HEK293T (cell line): ENCODE measurements at regions not wholly inside any gene's neighbourhood (a gene's known extent, or its start where the extent isn't known, plus 50 kb on each side); places are given as distances from the start of the nearest gene placed in this dataset.

Experiments
- CTBP1 ChIP-seq: fragments of 450-650 bp; IDR thresholded peaks from 2 replicates; pipeline ENCODE4 v1.6.1; 2016; ENCODE audit warnings: borderline replicate concordance
- FOXK2 ChIP-seq: fragments of 450-650 bp; IDR thresholded peaks from 2 replicates; pipeline ENCODE4 v1.6.1; 2016; ENCODE audit warnings: mild to moderate bottlenecking
- HDGF ChIP-seq: fragments of 450-650 bp; IDR thresholded peaks from 2 replicates; pipeline ENCODE4 v1.6.1; 2017; ENCODE audit warnings: antibody characterized with exemption, borderline replicate concordance
- ZNF384 ChIP-seq: fragments of 450-650 bp; IDR thresholded peaks from 2 replicates; pipeline ENCODE4 v1.6.1; 2016

DNA sequence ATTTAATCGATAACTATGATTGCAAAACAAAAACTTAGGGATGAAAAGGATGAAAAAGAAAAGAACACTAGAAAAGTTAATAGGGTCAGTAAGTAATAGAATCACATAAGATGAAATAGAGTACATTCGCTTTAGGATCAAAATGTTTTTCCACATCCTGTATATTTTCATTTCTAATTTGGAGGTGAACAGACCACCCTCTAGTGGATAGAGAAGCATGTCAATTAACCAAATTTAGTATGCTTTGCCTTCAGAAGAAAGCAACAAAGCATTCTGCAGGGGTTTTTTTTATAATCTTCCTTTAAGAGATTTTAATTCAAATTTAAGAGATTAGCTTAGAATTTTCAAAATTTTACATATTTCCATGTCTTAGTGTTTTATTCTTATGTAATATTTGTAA lies 611.0 kb upstream of the SGCG start:
- TF ChIP-seq ZNF384 = no peak
- TF ChIP-seq HDGF = no peak
- TF ChIP-seq FOXK2 = no peak
- TF ChIP-seq CTBP1 = no peak
